Amygdala (tissue), 56 donors: ENCODE measurements at regions not wholly inside any gene's neighbourhood (a gene's known extent, or its start where the extent isn't known, plus 50 kb on each side); places are given as distances from the start of the nearest gene placed in this dataset.
"Not testable (repeated sequence)": the region's sequence is repeated elsewhere in the genome, so short reads cannot be mapped to it uniquely, and the experiment has no call there.

Source experiments
- DNase-seq, 56 donors: peaks; one replicate each; lab custom pipeline; 2025; lab: John Stamatoyannopoulos, UW

DNA sequence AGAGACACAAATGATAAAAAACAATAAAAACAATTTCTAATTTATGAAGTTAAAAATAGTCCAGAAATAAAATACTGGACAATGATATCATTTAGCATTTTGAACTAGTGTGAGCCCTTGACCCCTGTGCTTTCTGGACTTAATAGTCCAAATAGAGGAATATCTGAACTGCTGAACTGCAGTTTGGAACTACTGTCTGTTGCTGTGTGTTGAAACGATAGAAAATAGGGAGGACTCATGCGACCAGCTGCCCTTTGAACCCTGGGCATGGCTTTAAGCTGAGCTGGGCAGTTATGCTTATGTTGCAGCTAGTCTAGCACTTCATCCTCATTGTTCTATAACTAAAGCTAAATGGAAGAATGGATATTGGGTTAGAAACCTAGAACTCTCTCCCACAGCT is 99.5 kb downstream of the FMR1NB start:
- no peak for DNase-seq

DNA sequence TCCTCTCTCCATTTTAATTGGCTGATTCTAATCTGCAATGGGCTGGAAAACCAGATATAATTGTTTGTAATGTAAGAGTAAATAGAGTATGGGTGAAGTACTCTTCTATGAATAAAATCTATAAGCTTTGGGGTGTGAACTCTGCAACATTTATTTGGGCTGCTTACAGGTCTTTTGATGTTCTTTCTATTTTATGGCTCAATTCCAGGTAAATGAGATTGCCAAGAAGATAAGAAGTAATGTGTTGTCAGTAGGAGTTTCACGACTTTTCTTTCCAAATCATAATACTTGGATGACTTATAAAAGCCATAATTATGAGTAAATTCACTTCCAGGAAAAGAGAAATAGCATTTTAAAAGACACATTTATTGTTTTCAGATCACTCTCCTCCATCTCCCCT is 103.5 kb downstream of the FMR1NB start:
- DNase-seq: no peak

DNA sequence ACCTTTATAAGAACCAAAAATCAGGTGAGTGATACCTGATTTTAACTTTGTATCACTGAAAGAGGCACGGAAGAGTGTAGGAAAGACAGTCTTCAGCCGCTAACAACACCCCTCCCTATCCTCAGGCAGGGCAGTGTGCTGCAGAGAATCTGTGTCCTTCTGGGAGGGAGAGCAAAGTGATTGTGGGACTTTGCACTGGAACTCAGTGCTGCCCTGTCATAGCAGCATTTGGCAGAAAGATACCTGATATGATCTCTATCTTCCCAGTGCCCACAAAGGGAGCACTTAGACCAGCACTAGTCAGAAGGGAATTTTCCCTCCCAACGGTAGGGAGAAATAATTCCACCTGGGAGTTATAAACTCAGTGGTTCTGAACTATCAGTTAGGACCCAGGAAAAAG is 139.0 kb downstream of the FMR1NB start:
- no peak for DNase-seq

DNA sequence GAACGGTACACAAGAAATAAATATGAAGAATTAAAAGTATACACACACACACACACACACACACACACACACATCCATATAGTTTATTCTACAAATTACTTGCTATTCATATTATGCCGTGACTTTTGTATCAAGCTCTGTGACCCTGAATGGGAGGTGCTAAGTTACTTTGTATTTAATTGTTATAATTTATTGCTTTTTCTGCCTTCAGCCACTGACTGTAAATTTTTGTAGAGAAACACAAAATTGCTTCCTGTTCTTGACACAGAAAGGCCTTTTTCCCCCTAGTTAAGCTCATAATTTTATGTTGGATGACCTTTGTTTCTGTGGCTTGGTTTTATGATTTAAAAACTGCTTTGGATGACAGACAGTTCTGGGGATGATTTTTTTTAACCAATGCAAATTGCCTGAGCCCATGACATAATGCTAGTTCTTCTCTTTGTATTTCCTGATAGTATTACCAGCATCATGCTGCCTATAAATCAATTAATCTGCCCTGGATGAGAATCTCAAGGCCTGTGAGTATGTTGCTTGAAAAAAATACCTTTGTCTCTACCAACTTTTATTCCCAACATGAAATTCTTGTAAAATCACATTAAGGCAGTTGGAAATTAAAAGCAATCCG is 140.0 kb downstream of the FMR1NB start:
- DNase-seq: no peak

- not testable (repeated sequence) for DNase-seq
These were observed 147.9 kb downstream of the FMR1NB start for GRCh38 chrX:148128872-148129505.

DNA sequence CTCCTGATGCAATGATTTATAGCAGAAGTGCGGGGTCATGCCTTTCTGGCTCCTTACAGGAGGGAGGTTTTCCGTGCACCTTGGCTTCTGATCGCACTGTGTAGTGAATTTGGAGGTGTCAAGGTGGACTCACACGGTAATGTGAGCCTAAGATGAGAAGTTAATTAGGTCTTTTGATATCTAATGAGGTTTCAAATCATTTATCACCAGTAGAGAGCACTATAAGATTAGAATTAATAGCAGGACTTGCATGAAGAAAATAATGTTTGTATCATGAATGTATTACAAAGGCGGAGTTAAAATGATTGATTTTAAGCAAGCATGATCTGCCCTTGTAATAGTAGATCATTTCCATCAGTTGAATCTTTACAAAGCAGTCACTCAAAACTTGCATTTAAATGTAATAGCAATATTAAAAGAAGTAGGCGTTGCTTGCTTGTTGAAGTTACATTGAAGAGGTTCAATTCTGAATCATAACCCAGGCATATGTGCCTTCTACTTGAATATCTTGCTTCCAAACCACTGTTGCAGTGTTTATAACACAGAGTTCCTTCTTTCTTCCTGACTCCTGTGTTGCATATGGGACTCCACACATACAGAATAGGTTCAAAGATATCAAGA is 152.1 kb downstream of the FMR1NB start:
- peak in 1 of 56 donors; percentile 0 for DNase-seq

DNA sequence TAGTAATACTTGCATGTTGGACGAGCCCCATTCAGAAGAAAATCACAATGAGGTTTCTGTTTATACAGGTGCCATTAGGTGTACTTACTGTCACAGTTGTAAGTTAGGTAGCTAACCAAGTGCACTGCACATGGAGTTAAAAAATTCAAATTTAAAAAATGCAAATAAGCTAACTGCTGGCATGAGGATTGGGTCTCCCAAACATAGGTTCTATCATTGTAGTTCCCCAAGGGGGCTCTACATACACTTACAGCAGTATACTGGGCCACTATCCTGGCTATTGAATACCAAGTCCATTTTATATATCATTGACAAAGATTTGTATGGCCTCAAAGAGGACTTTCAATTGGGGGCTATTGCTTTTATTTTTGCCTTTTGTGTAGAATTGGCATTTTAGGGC is 153.4 kb downstream of the FMR1NB start:
- DNase-seq: no peak

DNA sequence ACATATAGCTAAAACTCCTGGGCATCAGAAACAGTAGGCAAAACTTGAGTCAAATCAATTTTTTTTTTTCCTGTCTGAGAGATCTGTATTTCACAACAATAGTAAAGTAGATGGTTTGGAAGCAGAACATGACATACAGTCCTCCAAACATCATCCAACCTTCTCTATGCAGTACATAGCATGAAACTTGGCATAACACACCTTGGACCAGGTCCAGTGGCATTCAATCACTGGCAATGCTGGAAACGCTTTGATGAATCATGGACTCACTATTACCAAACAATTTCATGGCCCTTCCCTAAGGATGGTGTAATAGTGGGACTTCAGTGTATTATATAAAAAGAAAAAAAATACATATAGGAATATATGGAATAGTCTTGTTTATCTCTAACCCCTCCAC is 154.6 kb downstream of the FMR1NB start:
- DNase-seq: no peak

GRCh38 chrX:148146121-148146520 is 165.0 kb downstream of the FMR1NB start:
- no peak for DNase-seq

GRCh38 chrX:148156986-148157385 is 175.8 kb downstream of the FMR1NB start:
- DNase-seq: no peak

DNA sequence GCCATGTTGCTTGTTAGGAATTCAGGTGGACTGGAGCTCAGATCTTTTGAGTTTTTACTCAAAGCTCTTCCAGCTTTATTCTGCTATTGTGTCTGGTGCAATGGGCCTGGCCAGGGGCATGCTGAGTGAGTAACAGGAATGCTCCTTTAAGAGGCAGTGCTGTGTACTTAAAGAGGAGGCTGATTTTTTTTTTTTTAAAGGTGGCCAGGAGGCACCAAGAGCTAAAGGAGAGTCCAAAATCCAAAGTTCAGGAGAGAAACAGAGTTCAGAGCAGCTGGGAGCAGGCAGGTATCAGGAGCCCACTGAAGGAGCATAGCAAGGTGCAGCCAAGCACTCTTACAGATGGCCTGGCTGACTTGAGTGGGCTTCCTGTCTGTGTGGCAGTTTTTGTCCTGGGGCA is 178.7 kb downstream of the FMR1NB start:
- DNase-seq: no peak

DNA sequence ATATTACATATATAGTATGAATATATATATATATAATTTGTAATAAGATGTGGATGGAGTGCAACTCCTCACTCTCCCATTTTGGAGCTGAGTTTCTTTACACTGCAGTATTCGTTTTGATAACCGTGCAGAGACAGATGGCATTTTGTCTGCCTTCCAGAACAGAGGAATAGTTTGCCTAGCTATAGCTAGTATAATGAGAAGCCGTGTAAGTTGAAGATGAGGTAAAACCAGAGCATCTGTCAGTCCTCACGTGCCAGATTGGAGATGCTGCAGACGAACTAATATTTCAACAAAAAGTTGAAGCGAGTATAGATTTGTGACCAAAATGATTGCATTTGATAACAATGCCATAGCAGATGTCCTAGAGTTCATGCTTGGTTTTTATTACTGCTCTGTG is 180.6 kb downstream of the FMR1NB start:
- peak in 1 of 56 donors; percentile 0 for DNase-seq

DNA sequence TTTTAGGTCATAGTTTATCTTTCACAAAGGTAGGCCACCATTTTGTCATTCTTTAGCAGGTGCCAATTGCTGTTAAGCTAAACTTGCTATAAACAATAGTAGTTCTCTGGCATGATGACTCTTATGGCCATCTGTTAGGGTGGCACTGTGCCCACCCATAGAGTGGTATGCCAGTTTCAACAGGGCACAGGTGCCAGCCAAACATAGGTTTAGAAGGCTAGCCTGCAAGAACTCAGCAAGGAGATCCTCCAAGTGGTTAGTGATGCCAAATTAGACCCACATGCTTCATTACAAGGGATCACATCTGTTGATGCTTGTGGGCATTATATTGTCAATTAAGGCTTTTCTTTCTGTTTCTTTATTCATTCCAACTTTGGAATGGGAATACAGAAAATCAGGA is 204.5 kb downstream of the FMR1NB start:
- DNase-seq: no peak

DNA sequence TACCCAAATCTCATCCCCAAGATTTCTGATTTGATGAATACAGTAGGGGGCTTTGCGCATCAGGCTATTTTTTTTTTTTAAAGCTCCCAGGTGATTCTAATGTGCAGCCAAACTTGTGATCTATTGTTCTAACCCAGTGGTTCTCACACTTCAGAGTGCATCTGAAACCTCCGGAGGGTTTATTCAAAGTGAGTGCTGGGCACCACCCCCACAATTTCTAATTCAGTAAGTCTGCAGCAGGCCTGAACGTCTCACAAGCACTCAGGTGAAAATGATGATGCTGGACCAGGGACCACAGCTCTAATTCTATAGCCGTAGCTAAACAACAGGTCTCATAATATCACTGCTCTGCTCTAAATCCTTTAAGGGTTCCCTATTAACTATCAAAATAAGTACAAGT is 211.4 kb downstream of the FMR1NB start:
- DNase-seq: no peak

DNA sequence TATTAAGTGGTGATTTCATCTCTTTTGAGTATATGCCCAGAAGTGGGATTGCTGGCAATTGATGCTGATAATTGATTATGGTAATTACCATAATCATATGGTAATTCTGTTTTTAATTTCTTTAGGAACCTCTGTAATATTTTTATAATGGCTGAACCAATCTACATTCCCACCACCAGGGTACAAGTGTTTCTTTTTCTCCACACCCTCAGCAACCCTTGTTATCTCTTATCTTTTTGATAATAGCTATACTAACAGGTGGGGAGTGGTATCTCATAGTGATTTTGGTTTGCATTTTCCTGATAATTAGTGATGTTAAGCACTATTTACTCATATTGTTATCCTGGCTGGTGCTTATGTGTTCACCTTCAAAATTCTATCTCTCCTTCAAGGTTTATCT is 212.6 kb downstream of the FMR1NB start:
- no peak for DNase-seq

- DNase-seq: no peak
These were observed 222.4 kb downstream of the FMR1NB start for GRCh38 chrX:148203531-148203930.

DNA sequence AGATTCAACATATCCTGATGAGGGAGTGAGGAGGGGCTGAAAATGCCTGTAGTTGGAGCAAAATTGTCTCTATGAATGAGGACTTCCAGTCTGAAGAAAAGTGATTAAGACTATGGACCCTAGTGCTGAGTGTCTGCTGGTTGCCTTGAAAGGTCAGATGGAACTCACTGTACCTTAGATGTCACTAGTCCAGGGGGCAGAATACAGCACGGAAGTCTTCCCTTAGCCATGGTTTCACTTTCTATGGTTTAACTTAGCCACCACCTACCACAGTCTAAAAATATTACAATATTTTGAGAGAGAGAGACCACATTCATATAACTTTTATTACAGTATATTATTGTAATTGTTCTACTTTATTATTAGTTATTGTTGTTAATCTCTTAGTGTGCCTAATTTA is 223.1 kb downstream of the FMR1NB start:
- no peak for DNase-seq

DNA sequence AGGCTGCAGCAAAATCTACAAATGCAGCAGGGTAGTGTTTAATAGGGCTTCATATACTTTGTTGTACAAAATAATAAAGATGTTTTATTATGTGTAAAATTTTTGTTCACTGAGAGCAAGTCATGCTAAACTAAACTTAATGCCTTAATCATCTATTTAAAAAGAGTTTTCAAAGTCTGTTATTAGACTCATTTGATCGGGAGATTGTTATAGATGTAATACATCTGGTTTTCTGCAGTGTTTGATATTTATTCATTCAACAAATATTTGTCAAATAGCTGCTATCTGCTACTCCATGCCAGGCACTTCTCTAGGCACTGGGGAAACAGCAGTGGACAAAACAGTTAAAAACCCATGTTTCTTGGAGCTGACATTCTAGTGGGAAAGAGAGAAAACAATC is 233.6 kb downstream of the FMR1NB start:
- no peak for DNase-seq

GRCh38 chrX:148215726-148216125 is 234.6 kb downstream of the FMR1NB start:
- DNase-seq: no peak

GRCh38 chrX:148223361-148223760 is 242.2 kb downstream of the FMR1NB start:
- DNase-seq: no peak

DNA sequence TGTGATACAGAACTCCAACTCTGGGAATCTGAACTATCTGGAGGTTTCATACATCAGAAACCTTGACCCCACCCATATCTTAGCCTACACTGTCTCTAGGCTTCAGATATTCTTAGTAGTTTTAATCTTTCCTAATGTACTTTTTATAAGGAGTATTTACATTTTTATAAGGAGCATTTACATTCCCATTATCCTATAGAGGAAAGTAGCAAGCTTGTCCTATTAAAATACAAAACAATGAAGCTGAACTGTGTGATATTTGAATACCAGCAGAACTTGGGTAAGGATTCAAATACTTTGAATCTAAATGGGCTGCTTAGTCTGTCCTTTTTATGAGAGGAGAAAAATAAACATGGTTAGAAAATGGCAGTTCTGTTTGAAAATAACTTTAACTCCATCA is 247.4 kb downstream of the FMR1NB start:
- no peak for DNase-seq

DNA sequence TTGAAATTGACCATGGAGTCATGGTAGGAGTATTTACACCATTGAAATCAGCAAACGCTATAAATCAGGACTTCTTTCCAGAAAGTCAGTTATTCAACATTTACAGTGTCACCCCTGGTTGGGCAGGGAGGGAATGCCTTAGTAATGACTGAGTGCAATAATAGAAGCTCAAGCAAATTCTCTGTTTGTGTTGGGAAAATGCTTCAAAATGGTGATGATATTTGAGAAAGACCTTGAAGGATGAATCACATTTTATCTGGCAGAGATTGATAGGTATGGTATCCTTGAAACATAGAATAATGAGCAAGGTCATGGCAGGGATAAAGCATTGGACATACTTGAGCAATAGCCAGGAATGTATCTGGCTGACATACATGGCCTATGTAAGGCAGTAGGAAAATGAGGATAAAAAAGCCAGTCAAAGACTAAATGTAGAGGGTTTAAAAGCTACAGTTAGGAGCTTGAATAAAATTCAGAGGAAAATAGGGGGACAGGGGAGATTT is 248.7 kb downstream of the FMR1NB start:
- no peak for DNase-seq
